Activated naive CD4-positive, alpha-beta T cell treated with Interleukin-2 at 50 U/mL for 16 hours (primary cell): ENCODE measurements at regions not wholly inside any gene's neighbourhood (a gene's known extent, or its start where the extent isn't known, plus 50 kb on each side); places are given as distances from the start of the nearest gene placed in this dataset.

Experiments used
- DNase-seq: peaks from one replicate; pipeline ENCODE4 v3.0.0-alpha.2; 2020

GRCh38 chr1:83670909-83671565 is 327.9 kb downstream of the TTLL7 start:
- DNase-seq = no peak

- DNase-seq = no peak
Observed at GRCh38 chr1:83641796-83642443, 357.0 kb downstream of the TTLL7 start.

DNA sequence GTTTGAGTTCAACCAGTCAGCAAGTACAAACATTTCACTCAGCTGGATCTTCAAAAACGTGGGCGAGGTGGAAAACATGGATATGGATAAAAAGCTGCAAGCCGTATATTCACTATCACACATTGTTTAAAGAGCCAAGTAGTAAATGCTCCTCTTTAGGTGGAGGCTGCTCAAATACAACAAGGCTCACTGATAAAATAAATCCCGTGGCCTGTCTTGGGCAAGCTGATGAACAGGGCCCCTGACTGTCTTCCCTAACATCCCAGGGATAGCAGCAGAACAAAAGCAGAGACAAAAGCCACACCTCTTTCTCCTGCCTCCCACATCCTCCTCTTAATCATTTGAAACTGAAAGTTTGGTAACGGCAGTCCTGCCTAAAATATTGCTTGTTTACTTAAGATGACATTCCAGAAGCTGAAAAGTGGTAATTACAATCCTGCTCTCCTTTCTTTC is 357.7 kb downstream of the TTLL7 start:
- no peak for DNase-seq

- DNase-seq = no peak
Observed at GRCh38 chr1:83639785-83640184, 359.1 kb downstream of the TTLL7 start.

DNA sequence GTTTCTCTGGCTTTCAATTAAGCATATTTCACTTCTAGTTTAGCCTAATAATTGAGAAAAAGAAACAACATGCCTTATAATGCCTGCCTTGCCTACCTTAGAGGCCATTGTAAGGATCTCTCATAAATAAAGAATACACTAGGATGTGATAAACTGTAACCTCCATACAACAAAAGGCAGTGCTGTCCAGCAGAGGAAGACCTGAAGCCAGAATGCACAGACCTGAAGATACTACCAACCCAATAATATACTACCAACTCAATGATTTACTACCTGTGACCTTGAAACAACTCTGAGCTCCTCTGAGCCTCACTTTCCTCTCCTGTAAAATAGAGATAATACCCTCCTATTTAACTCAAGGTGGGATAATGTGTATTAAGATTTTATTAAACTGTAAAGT is 361.3 kb downstream of the TTLL7 start:
- no peak for DNase-seq

- no peak for DNase-seq
Observed at GRCh38 chr1:83637009-83637408, 361.9 kb downstream of the TTLL7 start.

DNA sequence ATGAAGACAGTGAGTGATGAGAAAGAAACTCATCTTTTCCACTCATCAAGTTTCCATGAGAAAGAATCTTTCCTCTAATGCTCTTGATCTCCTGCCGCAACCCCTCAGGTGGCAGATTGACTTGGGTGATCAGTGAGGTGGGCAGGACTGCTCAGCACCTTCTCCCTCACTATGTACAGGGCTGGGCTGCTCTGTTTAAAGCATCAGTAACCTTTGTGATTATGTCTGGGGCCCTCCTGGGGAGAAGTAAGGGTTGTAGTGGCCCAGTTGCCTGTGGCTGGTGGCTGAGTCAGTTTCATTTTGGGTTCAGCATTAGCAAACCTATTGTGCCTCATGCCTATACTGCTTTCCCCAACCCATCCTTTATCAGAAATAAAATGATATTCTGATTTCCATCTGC is 366.0 kb downstream of the TTLL7 start:
- peak; percentile 8 for DNase-seq

- DNase-seq = no peak
Observed at GRCh38 chr1:83631851-83632250, 367.1 kb downstream of the TTLL7 start.

DNA sequence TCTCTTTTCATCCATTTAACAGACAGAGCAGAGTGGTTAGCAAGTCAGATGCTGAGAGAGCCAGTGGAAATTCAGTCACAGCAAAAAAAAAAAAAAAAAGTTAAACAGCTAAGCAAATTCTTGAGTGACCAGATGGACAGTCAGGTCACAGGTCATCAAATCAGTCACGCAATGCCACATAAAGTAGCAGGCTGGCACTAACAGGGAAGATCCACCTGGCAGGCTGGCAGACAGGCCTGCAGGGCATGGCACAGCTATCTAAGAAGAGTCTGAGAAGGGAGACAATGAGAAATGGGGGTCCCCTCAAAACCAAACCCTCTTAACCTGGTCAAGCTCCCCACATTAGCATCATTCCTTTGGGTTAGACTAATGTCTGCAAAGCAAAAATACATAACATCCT is 371.9 kb downstream of the TTLL7 start:
- no peak for DNase-seq

- no peak for DNase-seq
Observed at GRCh38 chr1:83626603-83627002, 372.3 kb downstream of the TTLL7 start.

DNA sequence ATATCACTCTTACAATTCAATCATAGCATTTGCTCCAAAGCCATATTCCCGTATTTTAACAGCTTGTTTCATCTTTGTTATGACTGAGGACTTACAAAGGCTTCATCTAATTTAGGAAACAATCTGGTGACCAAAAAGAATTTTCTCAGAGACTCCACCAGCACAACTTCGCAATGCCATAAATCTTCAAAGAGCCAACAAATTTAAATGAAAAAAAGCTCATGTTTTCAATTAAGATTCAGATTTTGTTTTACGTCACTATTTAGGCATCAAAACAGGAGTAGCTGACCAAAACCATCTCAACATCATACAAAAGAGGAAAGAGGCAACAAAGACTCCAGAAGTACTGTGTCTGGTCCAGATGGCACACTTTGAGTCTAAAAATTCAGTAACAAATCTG is 373.3 kb downstream of the TTLL7 start:
- no peak for DNase-seq

DNA sequence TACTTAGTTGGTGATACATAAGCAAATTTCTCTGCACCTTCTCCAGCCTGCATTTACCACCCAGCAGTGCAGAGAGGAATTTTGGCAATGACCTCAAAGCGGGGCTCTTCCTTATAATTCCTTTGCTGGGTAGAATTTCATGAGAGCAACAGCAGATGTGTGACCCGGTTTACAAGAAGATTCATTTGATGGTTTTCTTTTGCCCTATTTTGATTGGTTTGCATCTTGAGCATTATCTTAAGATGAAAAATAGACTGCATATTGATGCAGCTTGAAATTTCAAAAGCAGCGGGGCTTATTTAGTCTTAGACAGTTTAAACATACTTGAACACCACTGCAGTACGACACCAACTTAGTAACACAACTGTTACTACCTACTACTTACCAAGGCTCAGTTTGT is 378.9 kb downstream of the TTLL7 start:
- no peak for DNase-seq

- no peak for DNase-seq
Observed at GRCh38 chr1:83619170-83619896, 379.6 kb downstream of the TTLL7 start.

DNA sequence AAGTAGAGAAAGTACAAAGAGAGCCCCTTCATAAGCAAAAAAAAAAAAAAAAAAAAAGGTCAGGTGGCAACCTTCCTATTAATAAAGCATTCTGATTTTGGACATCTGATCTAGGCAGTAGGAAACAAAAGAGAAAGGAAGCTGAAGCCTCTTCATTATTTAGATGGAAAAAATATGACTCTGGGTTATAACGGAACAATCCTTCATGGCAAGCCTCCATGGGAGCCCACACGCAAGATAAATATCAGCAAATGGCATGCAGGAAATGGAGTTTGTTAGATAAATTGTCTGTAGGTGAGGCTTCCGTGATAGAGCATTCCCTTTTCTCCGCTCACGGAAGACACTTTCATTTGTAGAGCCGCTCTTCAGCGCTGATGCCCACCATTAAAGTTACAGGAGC is 381.0 kb downstream of the TTLL7 start:
- DNase-seq = no peak

DNA sequence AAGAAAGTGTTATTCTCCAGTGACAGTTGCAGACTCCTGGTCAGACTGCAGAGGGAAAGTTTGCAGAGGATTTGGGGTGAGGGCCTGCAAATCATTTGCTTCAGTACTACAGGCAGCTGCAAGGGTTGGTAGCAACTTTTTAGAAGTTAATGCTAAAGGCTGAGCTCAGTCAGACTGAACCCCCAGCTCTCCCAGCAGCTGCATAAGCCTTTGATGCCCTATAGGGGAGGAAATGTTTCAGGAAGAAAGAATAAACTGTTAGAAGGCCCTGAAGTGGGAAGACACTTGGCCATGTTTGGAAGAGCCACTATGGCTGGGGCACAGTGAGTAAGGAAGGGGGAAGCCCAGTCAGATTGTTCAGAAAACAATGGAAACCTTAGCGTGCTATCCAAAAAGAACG is 383.6 kb downstream of the TTLL7 start:
- no peak for DNase-seq

DNA sequence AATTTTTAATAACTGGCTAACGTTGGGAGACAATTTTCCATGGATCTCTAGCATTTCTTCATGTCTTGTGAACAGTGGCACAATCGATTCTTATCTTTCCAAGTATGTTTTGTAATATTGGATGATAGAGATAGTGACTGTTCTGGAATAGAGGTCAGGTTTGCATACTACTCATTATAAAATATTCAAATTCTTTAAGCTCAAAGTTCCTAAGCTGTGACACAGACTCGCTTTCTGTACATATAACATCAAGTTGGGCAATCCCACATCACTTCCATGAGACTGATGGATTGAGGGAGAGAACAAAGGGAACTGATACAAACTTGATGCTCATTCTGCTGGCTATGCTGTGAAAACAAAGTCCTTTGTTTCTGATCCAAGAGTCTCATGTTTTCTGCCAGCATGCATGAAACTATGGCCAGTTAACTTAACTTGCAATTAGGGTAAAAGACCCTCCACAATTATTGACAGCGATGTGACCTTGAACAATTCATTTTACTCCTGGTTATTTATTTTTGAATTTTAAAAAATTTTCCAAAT is 392.4 kb downstream of the TTLL7 start:
- no peak for DNase-seq

DNA sequence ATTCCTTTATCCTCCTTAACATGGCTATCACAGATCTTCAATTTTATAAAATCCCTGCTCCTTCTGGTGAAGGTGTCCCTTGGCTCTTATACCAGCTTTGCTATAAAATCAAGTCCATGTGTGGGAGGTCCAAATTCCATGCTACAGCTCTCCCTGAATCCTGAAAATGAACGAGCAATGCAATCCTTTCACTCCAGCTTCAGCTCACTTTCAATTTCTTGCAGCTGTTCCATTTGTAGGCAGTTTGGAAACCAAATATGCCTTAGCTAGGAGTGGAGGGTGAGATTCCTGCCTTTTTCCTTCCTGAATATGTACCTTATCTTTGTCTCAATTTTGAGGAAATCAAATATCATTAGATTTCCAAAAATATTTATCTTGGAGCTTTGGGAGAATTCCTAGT is 402.6 kb downstream of the TTLL7 start:
- no peak for DNase-seq

- no peak for DNase-seq
Observed at GRCh38 chr1:83593073-83593472, 405.9 kb downstream of the TTLL7 start.

DNA sequence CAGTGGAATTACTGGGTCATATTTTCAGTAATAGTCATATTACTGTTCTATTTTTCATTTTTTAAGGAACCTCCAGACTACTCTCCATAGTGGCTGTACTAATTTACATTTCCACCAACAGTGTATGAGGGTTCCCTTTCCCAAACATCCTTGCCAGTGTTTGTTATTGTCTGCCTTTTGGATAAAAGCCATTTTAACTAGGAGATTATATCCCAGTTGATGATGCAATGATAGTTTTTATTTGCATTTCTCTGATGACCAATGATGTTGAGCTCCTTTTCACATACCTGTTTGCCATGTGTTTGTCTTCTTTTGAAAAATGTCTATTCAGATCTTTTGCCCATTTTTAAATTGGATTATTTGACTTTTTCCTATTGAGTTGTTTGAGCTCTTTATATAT is 410.8 kb downstream of the TTLL7 start:
- no peak for DNase-seq

DNA sequence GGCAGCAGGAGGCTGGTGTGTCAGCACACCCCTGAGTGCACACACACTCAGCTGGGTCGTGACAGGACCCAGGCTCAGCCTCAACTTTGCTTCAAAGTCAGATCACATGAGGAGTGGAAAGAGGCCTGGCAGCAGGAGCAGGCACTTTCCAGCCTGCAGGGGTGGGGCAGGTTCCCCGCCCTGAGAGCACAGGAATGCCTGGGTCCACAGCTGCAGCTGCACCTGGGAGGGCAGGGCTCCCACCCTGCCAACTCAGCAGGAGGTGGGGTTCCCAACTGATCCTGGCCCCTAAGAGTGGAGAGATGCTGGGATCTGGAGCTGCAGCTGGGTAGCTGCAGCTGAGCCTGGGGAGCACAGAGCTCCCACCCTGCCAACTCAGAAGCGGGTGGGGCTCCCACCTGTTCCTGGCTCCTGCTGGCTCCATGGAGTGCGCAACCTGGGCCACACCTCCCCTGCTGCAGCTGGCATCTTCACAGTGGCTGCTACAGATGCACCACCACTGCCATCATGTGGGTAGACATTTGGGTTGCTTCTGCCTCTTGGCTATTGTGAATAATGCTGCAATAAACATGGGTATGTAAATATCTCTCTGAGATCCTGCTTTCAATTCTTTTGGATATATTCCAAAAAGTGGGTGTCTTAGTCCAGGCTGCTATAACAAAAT is 415.4 kb downstream of the TTLL7 start:
- DNase-seq = peak; percentile 15

DNA sequence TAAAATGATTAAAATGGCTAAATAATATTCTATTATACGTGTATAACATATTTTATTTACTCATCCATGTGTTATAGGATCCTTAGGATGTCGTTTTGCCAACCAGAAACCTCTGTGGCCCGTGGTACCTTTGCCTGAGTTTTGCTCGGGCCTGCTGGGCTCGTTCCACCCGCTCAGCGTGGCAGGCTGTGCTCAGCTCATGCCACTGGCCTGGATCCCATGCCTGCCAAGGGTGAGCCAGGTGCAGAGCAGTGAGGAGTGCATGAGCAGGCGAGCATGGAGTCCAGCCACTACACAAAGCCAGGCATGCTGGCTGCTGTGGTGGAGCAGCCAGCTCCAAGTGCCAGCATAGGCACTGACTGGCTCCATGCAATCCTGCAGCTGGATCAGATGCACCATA is 417.2 kb downstream of the TTLL7 start:
- DNase-seq = no peak

- DNase-seq = no peak
Observed at GRCh38 chr1:83574791-83575190, 424.1 kb downstream of the TTLL7 start.

GRCh38 chr1:83573776-83574175 is 425.2 kb downstream of the TTLL7 start:
- DNase-seq = no peak
